H1 (cell line): ENCODE measurements at regions not wholly inside any gene's neighbourhood (a gene's known extent, or its start where the extent isn't known, plus 50 kb on each side); places are given as distances from the start of the nearest gene placed in this dataset.

Source experiments
- BACH1 ChIP-seq: IDR thresholded peaks from 2 replicates; pipeline ENCODE4 v1.6.1; 2012; ENCODE audit warnings: low read length, improper control_type of control experiment
- BRCA1 ChIP-seq: IDR thresholded peaks from 2 replicates; pipeline ENCODE4 v1.6.1; 2012; ENCODE audit warnings: low read depth, low read length, improper control_type of control experiment
- CBX8 ChIP-seq: fragments of 300-800, 300-1000 bp; sonication (generic); IDR thresholded peaks from 2 replicates; pipeline ENCODE4 v1.7.1; 2016; ENCODE audit warnings: low read depth, low read length, borderline replicate concordance
- EGR1 ChIP-seq: IDR thresholded peaks from 2 replicates; pipeline ENCODE4 v1.6.1; 2011; ENCODE audit warnings: low read depth, low read length, borderline replicate concordance
- EP300 ChIP-seq, 2 experiments: IDR thresholded peaks; 1 replicate in 1 of 2; 2 replicates in 1 of 2; pipeline ENCODE4 v1.6.1; 2011 to 2012; ENCODE audit warnings: low read depth in 2 of 2, low read length in 2 of 2, mild to moderate bottlenecking in 2 of 2, borderline replicate concordance in 1 of 2, inconsistent platforms in 1 of 2, moderate library complexity in 1 of 2
- HDAC2 ChIP-seq, 2 experiments: fragments of 300-600 bp in 1 of 2; sonication (generic) in 1 of 2; IDR thresholded peaks; 2 replicates each; pipeline ENCODE4 v1.6.1; 2011 to 2012; ENCODE audit warnings: low read depth in 2 of 2, low read length in 2 of 2, mild to moderate bottlenecking in 2 of 2, moderate library complexity in 2 of 2, borderline replicate concordance in 1 of 2, inconsistent platforms in 1 of 2
- MAX ChIP-seq: IDR thresholded peaks from 2 replicates; pipeline ENCODE4 v1.6.1; 2012; ENCODE audit warnings: inconsistent platforms
- POLR2A ChIP-seq, 2 experiments: IDR thresholded peaks; 1 replicate in 1 of 2; 2 replicates in 1 of 2; pipeline ENCODE4 v1.6.1; 2011; ENCODE audit warnings: low read depth in 2 of 2, low read length in 2 of 2, mild to moderate bottlenecking in 2 of 2; ENCODE audit errors: control extremely low read depth in 1 of 2
- RAD21 ChIP-seq, 2 experiments: IDR thresholded peaks in 1 of 2; conservative IDR thresholded peaks in 1 of 2; 2 replicates each; pipeline ENCODE4 v1.6.1; 2011; ENCODE audit warnings: low read depth in 2 of 2, low read length in 2 of 2, improper control_type of control experiment in 1 of 2, inconsistent platforms in 1 of 2, mild to moderate bottlenecking in 1 of 2, moderate library complexity in 1 of 2
- RFX5 ChIP-seq: IDR thresholded peaks from 2 replicates; pipeline ENCODE4 v1.6.1; 2011; ENCODE audit warnings: low read depth, low read length, improper control_type of control experiment, borderline replicate concordance
- RXRA ChIP-seq: IDR thresholded peaks from 2 replicates; pipeline ENCODE4 v1.6.1; 2011; ENCODE audit warnings: low read depth, mild to moderate bottlenecking, low read length, moderate library complexity; ENCODE audit not compliant: insufficient read depth
- SAP30 ChIP-seq: fragments of 300-600 bp; sonication (generic); IDR thresholded peaks from 2 replicates; pipeline ENCODE4 v1.7.1; 2012; ENCODE audit warnings: low read length, moderate library complexity, mild to moderate bottlenecking, inconsistent platforms; ENCODE audit not compliant: insufficient read depth, insufficient replicate concordance
- SP1 ChIP-seq: IDR thresholded peaks from 2 replicates; pipeline ENCODE4 v1.6.1; 2011; ENCODE audit warnings: low read depth, low read length
- TAF1 ChIP-seq: IDR thresholded peaks from 2 replicates; pipeline ENCODE4 v1.6.1; 2011; ENCODE audit warnings: mild to moderate bottlenecking, low read depth, low read length
- TEAD4 ChIP-seq: IDR thresholded peaks from 2 replicates; pipeline ENCODE4 v1.6.1; 2012; ENCODE audit warnings: low read depth, low read length, inconsistent platforms, mixed read lengths
- TF ChIP-seq, protein P1 (sequence below): IDR thresholded peaks from 2 replicates; pipeline ENCODE4 v1.6.1; 2012; ENCODE audit warnings: inconsistent platforms

DNA sequence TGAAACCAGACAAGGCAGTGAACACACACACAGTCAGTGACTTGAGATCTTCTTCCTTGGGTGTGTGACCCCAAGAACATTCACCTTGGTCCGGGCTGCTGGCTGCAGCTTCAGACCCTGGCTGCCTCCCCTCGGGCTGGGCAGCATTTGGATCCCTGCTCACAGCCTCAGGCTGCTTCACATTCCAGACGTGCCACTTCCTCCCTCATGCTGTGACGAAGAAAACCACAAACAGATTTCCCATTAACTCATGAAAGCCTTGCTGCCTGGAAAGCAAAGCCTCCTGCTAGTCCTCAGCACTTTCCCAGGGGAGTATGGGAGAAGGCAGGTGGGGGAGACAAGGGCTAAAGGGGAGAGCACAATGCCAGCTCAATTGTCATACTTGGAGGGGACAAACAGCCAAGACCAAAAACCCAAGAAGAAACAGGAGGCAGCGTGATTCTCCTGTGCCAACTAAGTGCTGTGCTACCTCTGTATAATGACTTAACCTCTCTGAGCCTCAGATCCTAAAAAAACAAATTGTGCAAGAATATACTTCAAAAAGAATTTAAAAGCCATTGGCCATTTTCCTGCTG, 594.6 kb upstream of the BRINP1 start (continued):
- TF ChIP-seq TEAD4 (peak; percentile 99), EP300 (IDR thresholded peaks at IDR 0.05; ENCODE audit: borderline replicate concordance in 1 of 2, low read depth in 2 of 2, low read length in 2 of 2) (peak in 1 of 2 experiments; percentile 91; a peak in 1 of 3 replicates), TAF1 (peak; percentile 46; the same call in 1 of the 2 replicates), SAP30 (no peak), BACH1 (no peak), BRCA1 (no peak), HDAC2 (IDR thresholded peaks at IDR 0.05; ENCODE audit: borderline replicate concordance in 1 of 2, low read depth in 2 of 2, low read length in 2 of 2) (peak; percentile 99), RAD21 (IDR thresholded peaks at IDR 0.05 in 1 of 2, conservative IDR thresholded peaks at IDR 0.05 in 1 of 2; ENCODE audit: low read depth in 2 of 2, low read length in 2 of 2) (peak; percentile 3 to 34; a peak in 2 of 4 replicates), POLR2A (IDR thresholded peaks at IDR 0.05; ENCODE audit: control extremely low read depth in 1 of 2, low read depth in 2 of 2, low read length in 2 of 2) (peak in 1 of 2 experiments; percentile 69; a peak in 1 of 3 replicates), RFX5 (no peak), MAX (peak; percentile 72), RXRA (0 out of 2 replicates have a peak, but pooled peaks have one; percentile 74), EGR1 (peak; percentile 76), CBX8 (no peak), SP1 (peak; percentile 89)
- TF ChIP-seq, protein P1, sequence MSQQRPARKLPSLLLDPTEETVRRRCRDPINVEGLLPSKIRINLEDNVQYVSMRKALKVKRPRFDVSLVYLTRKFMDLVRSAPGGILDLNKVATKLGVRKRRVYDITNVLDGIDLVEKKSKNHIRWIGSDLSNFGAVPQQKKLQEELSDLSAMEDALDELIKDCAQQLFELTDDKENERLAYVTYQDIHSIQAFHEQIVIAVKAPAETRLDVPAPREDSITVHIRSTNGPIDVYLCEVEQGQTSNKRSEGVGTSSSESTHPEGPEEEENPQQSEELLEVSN = peak; percentile 56
